Activated naive CD4-positive, alpha-beta T cell (primary cell): ENCODE measurements at regions not wholly inside any gene's neighbourhood (a gene's known extent, or its start where the extent isn't known, plus 50 kb on each side); places are given as distances from the start of the nearest gene placed in this dataset.

Source experiments
- DNase-seq, 4 experiments: peaks; one replicate each; lab custom pipeline; 2025; lab: John Stamatoyannopoulos, UW

- DNase-seq, result no peak
These were observed 50.3 kb downstream of the NAV1 start for GRCh38 chr1:201589186-201589585.

- no peak for DNase-seq
These were observed 51.5 kb downstream of the NAV1 start for GRCh38 chr1:201590474-201590873.

GRCh38 chr1:201591348-201591747 lies 52.4 kb downstream of the NAV1 start:
- DNase-seq, result no peak

GRCh38 chr1:201591981-201592380 lies 53.1 kb downstream of the NAV1 start:
- DNase-seq, result no peak

GRCh38 chr1:201593200-201593921 lies 54.4 kb downstream of the NAV1 start:
- no peak for DNase-seq

GRCh38 chr1:201594575-201595245 lies 55.8 kb downstream of the NAV1 start:
- no peak for DNase-seq

GRCh38 chr1:201595381-201595780 lies 56.5 kb downstream of the NAV1 start:
- no peak for DNase-seq

GRCh38 chr1:201596101-201596868 lies 57.4 kb downstream of the NAV1 start:
- DNase-seq, result no peak

GRCh38 chr1:201597551-201598230 lies 58.8 kb downstream of the NAV1 start:
- DNase-seq, result no peak

GRCh38 chr1:201598396-201598795 lies 59.5 kb downstream of the NAV1 start:
- no peak for DNase-seq

- no peak for DNase-seq
These were observed 60.0 kb downstream of the NAV1 start for GRCh38 chr1:201598973-201599372.

- no peak for DNase-seq
These were observed 60.6 kb downstream of the NAV1 start for GRCh38 chr1:201599548-201599947.

- DNase-seq, result no peak
These were observed 63.7 kb downstream of the NAV1 start for GRCh38 chr1:201602413-201603265.

GRCh38 chr1:201603613-201604232 lies 64.8 kb downstream of the NAV1 start:
- DNase-seq, result no peak

- no peak for DNase-seq
These were observed 66.6 kb downstream of the NAV1 start for GRCh38 chr1:201605385-201606010.

- DNase-seq, result no peak
These were observed 67.2 kb downstream of the NAV1 start for GRCh38 chr1:201606096-201606495.

GRCh38 chr1:201606623-201607022 lies 67.7 kb downstream of the NAV1 start:
- DNase-seq, result no peak

- no peak for DNase-seq
These were observed 69.9 kb downstream of the NAV1 start for GRCh38 chr1:201608635-201609395.

- DNase-seq, result no peak
These were observed 70.9 kb downstream of the NAV1 start for GRCh38 chr1:201609661-201610318.
